Upper lobe of right lung (tissue), 1 donor: ENCODE measurements at regions not wholly inside any gene's neighbourhood (a gene's known extent, or its start where the extent isn't known, plus 50 kb on each side); places are given as distances from the start of the nearest gene placed in this dataset.

ENCODE experiments used
- ATAC-seq: fragments of 200-7000 bp; cut with Tn5 transposase; one replicate; pipeline ENCODE4 v1.9.1; 2020; ENCODE audit warnings: mild to moderate bottlenecking, moderate library complexity
- DNase-seq: peaks from one replicate; pipeline ENCODE4 v3.0.0-alpha.2; 2020
- H3K27ac ChIP-seq: fragments of 200-600 bp; one replicate; pipeline ENCODE4 v1.8.0; 2022
- H3K27me3 ChIP-seq: fragments of 200-600 bp; one replicate; pipeline ENCODE4 v1.8.0; 2022; ENCODE audit warnings: mild to moderate bottlenecking
- H3K36me3 ChIP-seq: fragments of 200-600 bp; one replicate; pipeline ENCODE4 v1.8.0; 2022
- H3K4me1 ChIP-seq: fragments of 200-600 bp; one replicate; pipeline ENCODE4 v1.8.0; 2022
- H3K4me3 ChIP-seq: fragments of 200-600 bp; one replicate; pipeline ENCODE4 v1.8.0; 2022; ENCODE audit warnings: mild to moderate bottlenecking
- H3K9me3 ChIP-seq: fragments of 200-600 bp; one replicate; pipeline ENCODE4 v1.8.0; 2022
- CTCF ChIP-seq: fragments of 200-600 bp; IDR thresholded peaks from one replicate; pipeline ENCODE4 v1.8.0; 2022; ENCODE audit warnings: antibody characterized with exemption
- intact Hi-C: fragments of 100-400 bp; cut with DNase I; formaldehyde crosslinking; loops from one replicate; pipeline ENCODE4 v1.11.0; 2022
- donor health status: DM: no; HTN: yes; CAD: no; lungs with severe emphysema.

- H3K9me3 ChIP-seq = no peaks in the 10 kb centered on the region
- no peaks in the 10 kb centered on the region for H3K27me3 ChIP-seq
- no peak overlapping the region for H3K4me3 ChIP-seq
- DNase-seq (no peak), ATAC-seq (no peak)
- intact Hi-C loops = no loop called here
- TF ChIP-seq CTCF = no peak
- no peaks in the 10 kb centered on the region for H3K36me3 ChIP-seq
- H3K4me1 ChIP-seq = no peaks in the 10 kb centered on the region
- no peak overlapping the region for H3K27ac ChIP-seq
Observed at GRCh38 chr6:148118244-148118643, 224.4 kb upstream of the SASH1 start.

- no peaks in the 10 kb centered on the region for H3K9me3 ChIP-seq
- H3K4me1 ChIP-seq = no peaks in the 10 kb centered on the region
- no peaks in the 10 kb centered on the region for H3K36me3 ChIP-seq
- DNase-seq = no peak
- H3K27ac ChIP-seq = no peak overlapping the region
- intact Hi-C loops = no loop called here
- no peak for TF ChIP-seq CTCF
- ATAC-seq = no peak
- H3K27me3 ChIP-seq = no peaks in the 10 kb centered on the region
- H3K4me3 ChIP-seq = no peak overlapping the region
Observed at GRCh38 chr6:148128014-148128730, 214.5 kb upstream of the SASH1 start.

- no peaks in the 10 kb centered on the region for H3K4me1 ChIP-seq
- ATAC-seq (no peak), DNase-seq (no peak)
- no peaks in the 10 kb centered on the region for H3K9me3 ChIP-seq
- no peaks in the 10 kb centered on the region for H3K36me3 ChIP-seq
- no peak overlapping the region for H3K27ac ChIP-seq
- no peak overlapping the region for H3K4me3 ChIP-seq
- no peaks in the 10 kb centered on the region for H3K27me3 ChIP-seq
- intact Hi-C loops = no loop called here
- TF ChIP-seq CTCF = no peak
Observed at GRCh38 chr6:148134592-148134991, 208.0 kb upstream of the SASH1 start.

GRCh38 chr6:148136586-148136985 lies 206.1 kb upstream of the SASH1 start:
- DNase-seq = no peak
- no peaks in the 10 kb centered on the region for H3K27me3 ChIP-seq

GRCh38 chr6:148137652-148138051 lies 205.0 kb upstream of the SASH1 start:
- no peaks in the 10 kb centered on the region for H3K4me1 ChIP-seq
- no peak overlapping the region for H3K4me3 ChIP-seq
- ATAC-seq (no peak), DNase-seq (no peak)
- H3K27ac ChIP-seq = no peak overlapping the region
- intact Hi-C loops = no loop called here
- H3K36me3 ChIP-seq = no peaks in the 10 kb centered on the region
- TF ChIP-seq CTCF = no peak
- H3K9me3 ChIP-seq = no peaks in the 10 kb centered on the region
- no peaks in the 10 kb centered on the region for H3K27me3 ChIP-seq

More at GRCh38 chr6:148136586-148136985, 206.1 kb upstream of the SASH1 start:
- H3K4me3 ChIP-seq = no peak overlapping the region
- ATAC-seq = no peak
- no peaks in the 10 kb centered on the region for H3K9me3 ChIP-seq
- no peaks in the 10 kb centered on the region for H3K36me3 ChIP-seq
- intact Hi-C loops = no loop called here
- H3K27ac ChIP-seq = no peak overlapping the region
- no peaks in the 10 kb centered on the region for H3K4me1 ChIP-seq
- no peak for TF ChIP-seq CTCF

GRCh38 chr6:148138573-148138972 lies 204.1 kb upstream of the SASH1 start:
- H3K27ac ChIP-seq = no peak overlapping the region
- ATAC-seq (no peak), DNase-seq (no peak)
- TF ChIP-seq CTCF = no peak
- H3K27me3 ChIP-seq = no peaks in the 10 kb centered on the region
- no peaks in the 10 kb centered on the region for H3K36me3 ChIP-seq
- no peak overlapping the region for H3K4me3 ChIP-seq
- H3K4me1 ChIP-seq = no peaks in the 10 kb centered on the region
- H3K9me3 ChIP-seq = no peaks in the 10 kb centered on the region
- intact Hi-C loops = no loop called here
